HUES48 (cell line): ENCODE measurements at regions not wholly inside any gene's neighbourhood (a gene's known extent, or its start where the extent isn't known, plus 50 kb on each side); places are given as distances from the start of the nearest gene placed in this dataset.

ENCODE experiments used
- H3K27ac ChIP-seq: one replicate; pipeline ENCODE4 v1.7.0; 2013; ENCODE audit warnings: low read depth, low read length, inconsistent platforms
- H3K27me3 ChIP-seq: 2 replicates; pipeline ENCODE4 v1.6.1; 2013; ENCODE audit warnings: mild to moderate bottlenecking, low read length; ENCODE audit not compliant: control insufficient read depth, insufficient read depth
- H3K36me3 ChIP-seq: 2 replicates; pipeline ENCODE4 v1.6.1; 2013; ENCODE audit warnings: low read length; ENCODE audit not compliant: control insufficient read depth, insufficient read depth
- H3K4me1 ChIP-seq: 2 replicates; pipeline ENCODE4 v1.6.1; 2013; ENCODE audit warnings: mild to moderate bottlenecking, low read length; ENCODE audit not compliant: control insufficient read depth, insufficient read depth
- H3K4me3 ChIP-seq: 2 replicates; pipeline ENCODE4 v1.5.1; 2013; ENCODE audit warnings: mild to moderate bottlenecking, low read depth, low read length
- H3K9ac ChIP-seq: 2 replicates; pipeline ENCODE4 v1.6.1; 2013; ENCODE audit warnings: mild to moderate bottlenecking, low read depth, low read length, moderate library complexity
- H3K9me3 ChIP-seq: 2 replicates; pipeline ENCODE4 v1.6.1; 2013; ENCODE audit warnings: low read length; ENCODE audit not compliant: control insufficient read depth, insufficient read depth

DNA sequence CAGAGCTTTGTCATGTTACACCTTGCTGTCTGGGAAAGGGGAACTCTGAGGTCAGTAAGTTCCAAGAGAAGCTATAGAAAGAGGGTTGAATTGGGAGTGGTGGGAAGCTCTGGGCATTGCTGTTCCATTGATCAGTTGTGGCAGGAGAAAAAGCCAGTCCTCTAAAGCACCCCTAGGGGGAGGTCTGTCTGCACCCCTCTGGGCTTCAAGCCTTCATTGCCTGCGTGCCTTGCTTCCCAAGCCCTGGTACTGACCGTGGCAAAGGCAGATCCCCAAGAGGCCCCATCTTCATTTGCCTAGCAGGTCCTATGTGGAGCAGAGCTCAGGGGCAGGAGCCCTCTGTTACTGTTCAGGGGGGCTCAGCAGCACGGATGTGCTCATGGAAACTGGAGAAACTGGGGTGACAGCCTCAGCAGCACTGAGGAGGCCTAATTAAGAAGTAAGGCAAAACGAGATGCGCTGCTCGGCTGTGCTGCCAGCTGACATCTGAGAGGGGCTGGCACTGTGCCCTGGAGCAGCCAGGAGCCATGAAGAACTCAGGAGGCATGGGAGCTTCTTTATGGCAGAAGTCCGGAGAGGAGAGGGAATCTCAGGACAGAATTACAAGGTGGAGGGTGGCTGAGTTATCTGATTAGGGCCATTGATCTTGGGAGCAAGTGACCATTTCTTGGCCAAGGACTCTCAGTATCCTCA lies 270.9 kb downstream of the RPLP1 start:
- Histone ChIP-seq H3K36me3 (no peaks in the 10 kb centered on the region), H3K27ac (no peak overlapping the region), H3K4me3 (no peak overlapping the region), H3K9me3 (no peaks in the 10 kb centered on the region), H3K9ac (no peak overlapping the region), H3K27me3 (peaks cover 3% of the 10 kb centered on the region; the same call in 1 of the 2 replicates), H3K4me1 (peaks cover 19% of the 10 kb centered on the region)

DNA sequence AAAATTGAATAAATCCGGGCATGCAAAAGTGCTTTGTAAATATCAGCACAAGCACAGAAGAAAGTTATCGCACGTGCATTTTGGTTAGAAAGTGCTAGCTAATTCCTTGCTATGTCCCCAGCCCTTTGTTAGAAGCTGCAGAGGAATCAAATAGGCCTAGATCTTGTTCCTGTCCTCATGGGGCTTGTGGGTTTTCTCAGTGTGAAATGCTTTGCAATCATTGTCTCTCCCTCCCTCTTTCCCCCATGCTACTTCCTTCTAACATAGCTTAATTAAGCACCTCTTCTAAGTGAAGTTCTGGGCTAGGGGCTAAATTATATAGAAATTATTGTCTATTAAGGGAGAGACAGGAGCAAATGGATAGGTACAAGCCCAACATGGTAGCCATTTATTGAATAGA lies 271.7 kb downstream of the RPLP1 start:
- Histone ChIP-seq H3K4me3 (no peak overlapping the region), H3K9ac (no peak overlapping the region), H3K27ac (no peak overlapping the region), H3K4me1 (peaks cover 21% of the 10 kb centered on the region), H3K9me3 (no peaks in the 10 kb centered on the region), H3K36me3 (no peaks in the 10 kb centered on the region), H3K27me3 (peaks cover 3% of the 10 kb centered on the region; the same call in 1 of the 2 replicates)

DNA sequence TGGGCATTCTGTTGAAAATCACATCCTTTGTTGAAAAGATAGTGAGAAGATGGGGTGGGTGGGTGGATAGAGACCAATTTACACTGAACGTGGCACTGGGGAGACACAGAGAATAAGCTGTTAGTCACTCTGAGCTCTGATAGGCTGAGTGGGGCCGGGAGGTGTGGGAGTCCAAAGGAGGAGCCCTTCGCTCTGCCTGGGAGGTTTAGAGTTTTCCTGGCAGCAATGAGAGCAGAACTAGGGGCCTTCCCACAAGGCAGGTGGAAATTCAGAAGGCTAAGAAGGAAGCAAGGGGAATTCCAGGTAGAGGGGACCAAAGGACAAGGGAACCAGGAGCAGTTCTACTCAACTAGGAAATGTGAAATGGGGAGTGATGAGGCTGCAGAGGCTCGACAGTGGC lies 272.7 kb downstream of the RPLP1 start:
- Histone ChIP-seq H3K4me3 (no peak overlapping the region), H3K27ac (no peak overlapping the region), H3K9me3 (no peaks in the 10 kb centered on the region), H3K27me3 (peaks cover 3% of the 10 kb centered on the region; the same call in 1 of the 2 replicates), H3K4me1 (peaks cover 21% of the 10 kb centered on the region), H3K9ac (no peak overlapping the region), H3K36me3 (no peaks in the 10 kb centered on the region)

DNA sequence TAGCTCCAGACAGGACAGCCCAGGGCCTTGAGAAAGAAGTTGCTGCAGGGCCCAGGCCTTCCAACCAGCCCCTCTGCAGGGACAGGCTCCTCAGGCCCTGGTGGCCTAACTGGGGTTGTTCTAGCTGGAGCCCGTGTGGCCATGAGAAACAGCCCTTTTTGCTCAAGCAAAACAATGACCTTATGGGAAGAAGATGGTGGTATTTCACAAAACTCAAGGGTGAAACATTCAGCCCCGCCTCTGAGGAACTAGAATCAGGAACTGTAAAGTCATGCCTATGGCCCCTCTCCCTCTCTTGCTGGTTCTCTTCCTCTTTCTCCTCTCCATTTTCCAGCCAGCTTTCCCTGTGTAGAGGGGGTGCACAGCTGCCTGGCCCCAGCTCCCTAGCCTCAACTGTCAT lies 273.3 kb downstream of the RPLP1 start:
- no peak overlapping the region for H3K4me3 ChIP-seq
- no peak overlapping the region for H3K9ac ChIP-seq
- H3K4me1 ChIP-seq = peaks cover 21% of the 10 kb centered on the region
- no peak overlapping the region for H3K27ac ChIP-seq
- no peaks in the 10 kb centered on the region for H3K36me3 ChIP-seq
- no peaks in the 10 kb centered on the region for H3K9me3 ChIP-seq
- H3K27me3 ChIP-seq = peaks cover 3% of the 10 kb centered on the region; the same call in 1 of the 2 replicates

DNA sequence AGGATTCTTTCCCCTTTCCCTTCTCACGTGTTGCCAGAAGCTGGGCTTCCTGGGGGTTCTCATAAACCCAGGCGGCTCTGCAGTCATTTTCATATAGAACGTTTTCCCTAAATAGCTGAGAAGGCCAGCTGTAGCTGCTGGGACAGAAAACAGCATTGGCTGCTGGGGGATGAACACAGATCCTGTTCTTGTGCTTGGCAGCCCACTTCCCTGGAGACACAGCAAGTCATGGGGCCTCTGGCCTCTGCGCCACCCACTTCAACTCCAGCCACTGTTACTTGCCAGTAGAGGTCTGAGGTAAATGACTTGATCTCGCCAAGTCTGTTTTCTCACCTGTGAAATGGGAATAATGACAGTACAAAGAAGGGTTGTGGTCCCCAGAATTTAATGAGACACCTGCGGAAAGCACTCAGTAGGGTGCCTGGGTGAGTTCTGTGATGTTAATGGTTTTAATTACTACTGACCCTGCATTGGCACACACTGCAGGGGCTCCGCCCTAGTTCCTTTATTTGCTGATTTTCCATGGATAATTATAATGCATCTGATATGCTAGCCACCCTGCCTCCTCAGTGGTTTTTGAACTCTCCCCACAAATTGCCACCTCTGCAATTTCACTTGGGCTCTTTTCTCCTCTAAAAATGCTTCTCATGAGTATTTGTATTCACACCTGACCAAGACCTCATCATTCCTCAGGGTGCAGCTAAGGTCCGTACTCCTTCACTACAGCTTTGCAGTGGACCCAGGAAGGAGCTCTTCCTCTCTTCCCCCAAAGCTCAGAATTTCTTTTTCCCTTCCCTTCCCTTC lies 274.7 kb downstream of the RPLP1 start:
- Histone ChIP-seq H3K27me3 (peaks cover 3% of the 10 kb centered on the region; the same call in 1 of the 2 replicates), H3K27ac (no peak overlapping the region), H3K4me3 (no peak overlapping the region), H3K36me3 (no peaks in the 10 kb centered on the region), H3K9ac (no peak overlapping the region), H3K9me3 (no peaks in the 10 kb centered on the region), H3K4me1 (peaks cover 24% of the 10 kb centered on the region)

DNA sequence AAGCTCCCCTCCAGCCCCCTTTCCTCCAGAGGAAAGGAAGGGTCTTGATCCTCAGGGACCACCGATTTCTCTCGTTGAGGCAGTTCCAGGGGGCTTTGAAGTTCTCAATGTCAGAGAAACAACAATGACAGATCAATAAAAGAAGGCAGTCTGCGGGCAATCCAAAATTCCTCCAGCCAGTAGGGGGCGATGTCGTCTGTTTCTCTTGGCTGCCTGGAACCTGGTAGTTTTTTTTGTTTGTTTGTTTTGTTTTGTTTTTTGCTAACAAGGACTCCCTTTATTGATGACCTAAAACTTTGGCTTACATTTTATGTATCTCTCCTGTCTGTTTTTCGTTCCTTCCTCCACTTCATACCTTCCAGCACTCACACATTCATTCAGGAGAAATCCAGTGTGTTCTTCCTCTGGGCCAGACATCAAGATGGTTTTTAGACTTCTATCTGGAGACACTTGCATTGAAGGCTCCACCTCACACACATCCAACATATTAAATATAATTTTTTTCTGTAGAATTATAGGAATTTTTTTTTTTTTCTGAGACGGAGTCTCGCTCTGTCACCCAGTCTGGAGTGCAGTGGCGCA lies 276.6 kb downstream of the RPLP1 start:
- no peak overlapping the region for H3K4me3 ChIP-seq
- H3K9me3 ChIP-seq = no peaks in the 10 kb centered on the region
- H3K36me3 ChIP-seq = no peaks in the 10 kb centered on the region
- H3K27ac ChIP-seq = no peak overlapping the region
- peaks cover 3% of the 10 kb centered on the region; the same call in 1 of the 2 replicates for H3K27me3 ChIP-seq
- peaks cover 24% of the 10 kb centered on the region for H3K4me1 ChIP-seq
- no peak overlapping the region for H3K9ac ChIP-seq

DNA sequence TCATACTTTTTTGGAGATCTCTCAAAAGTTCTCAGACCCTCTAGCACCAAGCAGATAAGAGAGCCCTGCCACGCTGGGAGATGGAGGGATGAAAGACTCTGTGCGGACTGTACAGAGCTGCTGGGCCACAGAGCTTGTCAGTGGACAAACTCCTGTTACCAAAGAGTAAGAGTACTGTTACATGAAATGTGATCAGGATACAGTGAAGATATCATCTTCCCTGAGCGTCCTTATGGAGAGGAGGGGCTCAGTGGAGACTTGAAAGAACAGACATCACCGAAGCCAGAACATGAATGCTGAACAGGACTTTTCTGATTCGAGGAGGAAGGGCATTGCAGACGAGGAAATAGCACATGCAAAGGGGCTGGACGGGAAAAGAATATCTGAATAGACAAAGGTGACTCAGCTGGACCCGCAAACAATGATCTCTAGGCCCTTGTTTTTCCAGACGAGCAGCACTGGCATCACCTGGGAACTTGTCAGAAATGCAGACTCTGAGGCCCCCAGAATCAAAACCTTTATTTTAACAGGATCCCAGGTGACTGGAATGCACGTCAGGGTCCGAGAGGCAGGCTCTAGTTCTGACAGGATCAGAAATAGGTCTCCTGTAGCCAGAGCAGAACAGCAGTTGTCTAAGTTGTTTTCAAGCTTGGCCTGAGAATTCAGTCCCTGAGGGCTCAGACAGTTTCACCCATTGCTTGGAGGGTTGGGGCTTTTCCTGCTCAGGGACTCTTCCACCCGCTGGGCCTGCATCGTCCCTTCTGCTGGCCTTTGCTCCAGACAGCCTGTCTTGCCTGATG lies 277.9 kb downstream of the RPLP1 start:
- H3K36me3 ChIP-seq = no peaks in the 10 kb centered on the region
- peaks cover 32% of the 10 kb centered on the region for H3K4me1 ChIP-seq
- H3K27me3 ChIP-seq = peaks cover 3% of the 10 kb centered on the region; the same call in 1 of the 2 replicates
- no peak overlapping the region for H3K9ac ChIP-seq
- H3K4me3 ChIP-seq = no peak overlapping the region
- no peak overlapping the region for H3K27ac ChIP-seq
- no peaks in the 10 kb centered on the region for H3K9me3 ChIP-seq

DNA sequence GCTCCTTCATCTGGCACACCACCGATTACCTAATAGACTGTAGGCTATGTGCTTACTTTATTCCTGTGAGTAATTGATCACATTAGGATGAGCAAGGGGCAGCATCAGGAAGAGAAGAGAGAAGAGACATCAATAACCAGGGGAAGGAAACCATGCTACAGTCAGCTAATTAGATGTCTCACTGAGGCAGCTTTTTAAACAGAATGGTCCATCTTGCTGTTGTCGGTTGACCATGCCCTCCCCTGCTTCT lies 278.4 kb downstream of the RPLP1 start:
- no peaks in the 10 kb centered on the region for H3K36me3 ChIP-seq
- H3K4me1 ChIP-seq = peaks cover 37% of the 10 kb centered on the region
- H3K27ac ChIP-seq = no peak overlapping the region
- no peak overlapping the region for H3K9ac ChIP-seq
- no peak overlapping the region for H3K4me3 ChIP-seq
- no peaks in the 10 kb centered on the region for H3K27me3 ChIP-seq
- no peaks in the 10 kb centered on the region for H3K9me3 ChIP-seq

DNA sequence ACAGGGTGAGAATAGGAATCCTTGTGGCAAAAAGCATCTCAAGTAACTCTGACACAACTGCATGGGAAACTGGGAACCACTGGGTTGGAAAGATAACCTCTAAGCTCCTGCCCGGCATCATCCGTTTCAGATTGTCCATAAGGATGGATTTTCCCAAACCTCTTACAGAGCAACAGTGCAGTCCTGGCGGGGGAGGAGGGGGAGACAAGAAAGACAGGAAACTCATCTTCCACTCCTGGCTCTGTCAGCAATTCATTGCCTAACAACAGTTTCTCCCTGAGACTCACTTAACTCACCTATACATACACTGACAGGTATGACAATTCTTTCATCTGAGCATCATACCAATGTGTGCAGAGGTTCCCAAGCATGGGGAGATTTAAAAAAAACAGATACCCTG lies 279.0 kb downstream of the RPLP1 start:
- Histone ChIP-seq H3K9me3 (no peaks in the 10 kb centered on the region), H3K36me3 (no peaks in the 10 kb centered on the region), H3K27me3 (no peaks in the 10 kb centered on the region), H3K4me1 (peaks cover 40% of the 10 kb centered on the region), H3K9ac (no peak overlapping the region), H3K27ac (no peak overlapping the region), H3K4me3 (no peak overlapping the region)

DNA sequence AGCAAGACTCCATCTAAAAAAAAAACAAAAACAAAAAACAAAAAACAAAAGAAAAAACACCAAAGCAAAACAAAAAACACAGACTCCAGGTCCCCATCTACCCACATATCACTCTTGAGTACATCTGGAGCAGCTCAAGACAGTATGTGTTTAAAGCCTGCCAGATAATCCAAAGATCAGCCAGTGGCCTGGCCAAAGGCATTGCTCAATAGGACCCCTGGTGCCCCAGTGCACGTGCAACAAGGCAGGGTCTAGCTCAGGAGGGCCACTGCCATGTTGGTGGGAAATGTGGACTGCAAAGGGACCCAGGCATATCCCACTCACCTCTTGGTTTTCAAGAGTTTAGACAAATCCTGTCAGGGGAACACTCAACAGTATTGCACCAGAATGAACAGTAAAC lies 279.5 kb downstream of the RPLP1 start:
- Histone ChIP-seq H3K9ac (no peak overlapping the region), H3K4me1 (peaks cover 35% of the 10 kb centered on the region), H3K36me3 (no peaks in the 10 kb centered on the region), H3K4me3 (no peak overlapping the region), H3K27ac (no peak overlapping the region), H3K27me3 (no peaks in the 10 kb centered on the region), H3K9me3 (no peaks in the 10 kb centered on the region)
